ENCODE measurements at regions not wholly inside any gene's neighbourhood (a gene's known extent, or its start where the extent isn't known, plus 50 kb on each side); places are given as distances from the start of the nearest gene placed in this dataset.

- no peak for DNase-seq (ENCODE audit: low spot score)
Observed at GRCh38 chr7:106196460-106197021, 84.4 kb upstream of the SYPL1 start.

DNA sequence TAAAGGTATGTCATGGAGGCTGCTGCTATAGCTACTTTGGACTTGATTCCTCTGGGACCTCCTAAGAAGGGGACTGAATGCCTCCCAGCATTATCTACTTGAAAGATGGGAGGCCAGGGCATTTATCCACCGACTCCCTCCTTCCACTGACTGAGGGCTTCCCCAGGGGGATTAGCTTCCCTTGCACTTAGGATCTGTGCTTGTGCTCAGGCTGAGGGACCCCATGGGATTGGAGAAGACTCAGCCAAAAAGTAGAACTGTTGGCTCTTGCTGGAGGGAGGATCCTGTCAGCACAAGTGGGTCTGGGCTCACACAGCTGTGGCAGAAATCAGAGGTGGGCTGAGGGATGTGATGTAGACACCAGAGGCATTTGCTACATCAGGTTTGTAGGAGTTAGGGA, 81.5 kb upstream of the SYPL1 start:
- no peak for DNase-seq (ENCODE audit: low spot score)

DNA sequence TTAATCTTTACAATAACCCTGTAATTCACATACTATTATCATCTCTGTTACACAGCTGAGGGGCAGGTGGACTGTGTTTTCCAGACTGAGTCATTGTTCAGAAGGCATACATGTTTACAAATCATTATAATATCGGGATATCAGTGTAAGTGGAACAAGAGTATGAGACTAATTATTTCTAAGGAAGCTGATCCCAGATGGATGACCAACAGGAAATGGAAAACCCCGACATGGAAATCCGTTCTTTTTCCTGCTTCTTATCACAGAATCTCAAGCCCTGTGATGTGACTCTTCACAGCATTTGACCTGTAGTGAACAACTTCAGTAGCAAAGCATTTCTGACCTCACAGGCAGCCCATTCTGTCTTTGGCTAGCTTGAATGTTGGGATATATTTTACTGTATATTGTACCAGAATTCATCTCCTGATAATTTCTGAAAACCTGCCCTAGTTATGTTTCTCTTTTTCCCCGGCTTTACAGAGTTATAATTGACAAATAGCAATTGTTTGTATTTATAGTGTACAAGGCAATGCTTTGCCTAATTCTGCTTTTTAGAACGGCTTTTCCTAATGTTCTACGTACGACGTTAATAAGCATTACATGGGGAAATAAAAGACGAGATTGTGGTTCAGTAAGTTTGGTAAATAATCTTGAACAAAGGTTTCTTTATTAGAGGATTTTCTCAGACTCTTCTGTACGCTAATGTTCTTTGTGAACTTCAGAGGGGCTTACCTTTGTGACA, 78.6 kb upstream of the SYPL1 start:
- DNase-seq (ENCODE audit: low spot score), result no peak

GRCh38 chr7:106187613-106188350, 75.7 kb upstream of the SYPL1 start:
- no peak for DNase-seq (ENCODE audit: low spot score)

DNA sequence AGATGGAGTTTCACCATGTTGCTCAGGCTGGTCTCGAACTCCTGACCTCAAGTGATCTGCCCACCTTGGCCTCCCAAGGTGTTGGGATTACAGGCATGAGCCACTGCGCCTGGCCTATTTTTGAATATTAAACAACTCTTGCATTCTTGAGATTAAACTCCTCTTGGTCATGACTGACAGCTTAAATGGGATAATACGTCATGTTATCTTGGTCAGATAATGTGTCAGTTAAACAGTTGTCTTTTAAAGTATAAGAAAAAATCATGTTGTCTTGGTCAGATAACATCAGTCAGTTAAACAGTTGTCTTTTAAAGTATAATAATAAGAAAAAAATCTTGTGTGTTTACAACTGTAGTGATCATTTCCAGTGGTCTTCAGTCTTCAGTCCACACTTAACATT, 73.6 kb upstream of the SYPL1 start:
- no peak for DNase-seq (ENCODE audit: low spot score)

DNA sequence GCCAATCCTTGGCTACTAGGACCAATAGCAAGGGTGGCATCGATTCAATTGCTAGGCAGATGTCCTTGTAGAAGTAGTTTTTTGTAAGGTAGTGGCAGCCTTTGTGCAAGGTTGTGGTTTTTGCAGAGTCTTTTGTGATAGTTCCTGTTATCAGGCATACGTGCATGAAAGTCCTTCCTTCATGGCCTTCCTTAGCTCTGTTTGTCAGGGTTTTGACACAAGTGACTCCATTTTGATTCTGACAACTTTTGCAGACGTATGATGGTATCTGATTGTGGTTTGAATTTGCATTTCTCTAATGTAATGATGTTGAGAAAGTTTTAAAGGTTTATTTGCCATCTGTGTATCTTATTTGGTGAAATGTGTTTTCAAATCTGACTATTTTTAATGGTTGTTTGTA, 71.8 kb upstream of the SYPL1 start:
- no peak for DNase-seq (ENCODE audit: low spot score)

DNA sequence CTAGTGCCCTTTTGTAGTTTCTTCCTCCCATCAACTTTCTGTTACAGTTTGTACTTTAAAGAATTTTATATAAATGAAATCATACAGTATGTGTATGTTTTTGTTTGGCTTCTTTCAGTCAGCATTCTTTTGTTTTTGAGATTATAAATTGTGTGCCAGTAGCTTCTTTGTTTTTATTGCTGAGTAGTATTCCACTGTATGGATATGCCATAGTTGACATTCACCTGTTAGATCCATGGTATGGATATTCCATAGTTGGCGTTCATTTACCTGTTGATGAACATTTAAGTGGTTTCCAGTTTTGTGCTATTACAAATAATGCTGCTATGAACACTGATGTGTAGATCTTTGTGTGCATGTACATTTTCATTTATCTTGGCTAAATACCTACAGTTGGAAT, 70.8 kb upstream of the SYPL1 start:
- no peak for DNase-seq (ENCODE audit: low spot score)

DNA sequence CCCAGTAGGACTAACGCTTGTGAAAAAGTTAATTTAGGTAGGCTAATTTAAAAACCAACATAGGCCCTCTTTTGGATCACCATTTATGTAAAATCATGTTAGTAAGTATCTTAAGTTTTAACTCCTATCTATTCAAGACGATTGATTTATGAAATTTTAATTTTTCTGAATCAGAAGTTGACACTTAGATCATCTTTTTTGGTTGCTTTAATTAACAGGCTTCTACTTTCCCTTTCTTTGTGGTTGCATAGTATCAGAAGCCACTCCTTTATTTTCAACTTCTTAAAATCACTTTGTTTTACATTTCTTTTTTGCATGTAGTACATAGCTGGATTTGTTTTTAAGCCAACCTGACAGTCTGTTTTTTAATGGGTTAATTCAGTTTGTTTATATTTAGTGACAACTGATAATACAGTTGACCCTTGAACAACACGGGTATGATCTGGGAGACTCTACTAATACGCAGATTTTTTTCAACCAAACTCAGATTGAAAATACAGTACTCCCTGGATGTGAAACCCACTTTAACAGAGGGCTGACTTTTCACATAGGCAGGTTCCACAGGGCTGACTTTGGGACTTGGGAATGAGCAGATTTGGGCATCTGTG, 69.7 kb upstream of the SYPL1 start:
- no peak for DNase-seq (ENCODE audit: low spot score)

GRCh38 chr7:106180721-106181120, 68.6 kb upstream of the SYPL1 start:
- no peak for DNase-seq (ENCODE audit: low spot score)

DNA sequence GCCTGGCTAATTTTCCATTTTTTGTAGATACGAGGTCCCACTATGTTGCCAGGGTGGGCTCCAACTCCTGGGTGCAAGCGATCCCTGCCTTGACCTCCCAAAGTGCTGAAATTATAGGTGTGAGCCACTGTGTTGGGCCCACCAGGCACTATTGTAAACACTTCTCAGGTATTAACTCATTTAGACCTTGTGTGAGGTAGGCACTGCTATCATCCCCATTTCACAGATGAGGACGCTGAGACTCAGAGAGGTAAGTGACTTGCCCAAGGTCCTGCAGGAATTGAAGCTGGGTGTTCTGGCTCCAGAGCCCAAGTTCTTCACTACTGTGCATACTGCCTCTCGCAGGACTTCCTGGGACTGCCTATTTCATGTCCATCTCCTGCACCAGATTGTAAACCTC, 67.1 kb upstream of the SYPL1 start:
- no peak for DNase-seq (ENCODE audit: low spot score)

DNA sequence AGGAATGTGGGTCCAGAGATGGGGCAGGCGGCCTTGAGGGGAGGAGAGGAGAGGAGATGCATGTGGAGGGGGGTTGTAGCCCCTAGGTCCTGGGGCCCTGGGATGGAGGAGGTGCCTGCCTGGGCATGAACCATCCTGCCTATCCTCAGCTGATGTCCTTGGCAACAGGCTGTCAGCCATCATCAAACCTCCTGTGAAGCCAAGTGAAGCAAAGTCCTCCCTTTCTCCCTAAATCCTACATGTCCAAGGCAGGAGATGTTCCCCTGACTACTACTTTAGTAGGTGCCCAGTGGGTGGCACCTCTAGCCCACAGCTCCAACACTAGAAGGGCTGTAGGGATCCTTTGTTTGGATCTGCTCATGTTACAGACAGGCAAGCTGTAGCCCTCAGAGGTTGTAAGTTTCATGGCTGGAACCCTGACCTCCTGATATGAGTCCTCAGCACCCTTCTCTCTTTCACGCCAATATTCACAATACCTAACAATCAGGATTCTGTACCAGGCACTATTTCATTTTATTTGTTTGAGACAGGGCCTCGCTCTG, 66.6 kb upstream of the SYPL1 start:
- no peak for DNase-seq (ENCODE audit: low spot score)

GRCh38 chr7:106177738-106178592, 65.9 kb upstream of the SYPL1 start:
- no peak for DNase-seq (ENCODE audit: low spot score)

DNA sequence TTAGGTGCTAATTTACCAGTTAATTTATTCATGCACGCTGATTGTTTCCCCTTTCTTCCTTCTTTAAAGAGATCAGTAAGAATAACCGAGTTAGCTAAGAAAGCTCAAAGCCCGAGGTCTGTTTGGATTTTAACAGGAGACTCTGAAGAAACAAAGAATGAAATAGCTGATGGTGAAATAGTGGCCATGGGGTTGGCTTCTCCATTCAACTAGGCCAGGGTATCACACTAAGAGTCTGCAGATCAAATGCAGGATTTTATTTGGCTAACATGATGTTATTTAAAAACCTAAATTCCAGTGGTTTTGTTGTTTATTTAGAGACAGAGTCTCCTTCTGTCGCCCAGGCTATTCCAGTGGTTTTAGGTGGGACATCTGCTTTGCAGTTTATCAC, 65.2 kb upstream of the SYPL1 start:
- no peak for DNase-seq (ENCODE audit: low spot score)

- DNase-seq (ENCODE audit: low spot score), result peak; percentile 90
Observed at GRCh38 chr7:106176414-106177299, 64.5 kb upstream of the SYPL1 start.

GRCh38 chr7:106175507-106175906, 63.4 kb upstream of the SYPL1 start:
- no peak for DNase-seq (ENCODE audit: low spot score)

- no peak for DNase-seq (ENCODE audit: low spot score)
Observed at GRCh38 chr7:106170651-106171050, 58.5 kb upstream of the SYPL1 start.

DNA sequence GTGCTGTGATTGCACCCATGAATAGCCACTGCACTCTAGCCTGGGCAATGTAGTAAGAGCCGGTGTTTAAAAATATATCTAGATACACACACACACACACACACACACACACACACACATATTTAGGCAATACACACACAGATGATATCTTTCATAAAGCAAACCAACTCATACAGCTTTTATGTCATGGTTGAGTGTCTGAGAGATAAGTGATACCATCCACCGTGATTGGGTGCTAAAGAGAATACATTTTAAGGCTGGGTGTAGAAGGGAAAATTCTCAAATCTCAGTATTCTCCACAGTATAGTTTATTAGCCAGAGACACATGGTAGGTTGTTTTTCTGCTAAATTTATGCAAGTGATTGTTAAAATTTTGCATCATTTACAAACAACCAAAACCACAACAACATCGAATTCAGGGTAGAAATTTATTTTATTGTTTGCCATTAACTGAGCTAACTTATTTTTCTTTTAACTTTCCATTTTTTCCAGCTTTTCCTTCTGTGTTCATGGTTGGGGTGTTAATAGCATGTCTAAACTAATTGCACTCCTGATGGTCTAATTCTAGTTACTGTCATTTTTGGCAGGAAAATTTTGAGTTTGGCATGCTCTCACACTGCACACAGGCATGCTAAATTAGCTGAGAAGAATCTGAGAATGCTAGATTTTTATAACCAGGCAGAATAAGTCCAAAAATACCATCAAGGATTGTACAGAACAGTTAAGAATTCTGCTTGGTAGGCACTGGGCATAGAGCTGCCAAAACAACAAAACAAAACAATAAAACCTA, 57.9 kb upstream of the SYPL1 start:
- DNase-seq (ENCODE audit: low spot score), result peak; percentile 38

GRCh38 chr7:106167439-106168136, 55.5 kb upstream of the SYPL1 start:
- DNase-seq (ENCODE audit: low spot score), result no peak

GRCh38 chr7:106166651-106167342, 54.7 kb upstream of the SYPL1 start:
- DNase-seq (ENCODE audit: low spot score), result peak; percentile 69
